PC-3 (cell line): ENCODE measurements at regions not wholly inside any gene's neighbourhood (a gene's known extent, or its start where the extent isn't known, plus 50 kb on each side); places are given as distances from the start of the nearest gene placed in this dataset.

Experiments used
- EZH2 ChIP-seq: fragments of 300-600 bp; sonication (generic); IDR thresholded peaks from one replicate; pipeline ENCODE4 v1.6.1; 2017; ENCODE audit warnings: antibody characterized with exemption, mild to moderate bottlenecking, low read length; ENCODE audit not compliant: unreplicated experiment
- EZH2phosphoT487 ChIP-seq: fragments of 300-600 bp; sonication (generic); IDR thresholded peaks from 2 replicates; pipeline ENCODE4 v1.6.1; 2018; ENCODE audit warnings: mild to moderate bottlenecking, antibody characterized with exemption, low read length, borderline replicate concordance
- TF ChIP-seq, protein P1 (sequence below): fragments of 300-600 bp; sonication (generic); conservative IDR thresholded peaks from 2 replicates; pipeline ENCODE4 v1.5.1; 2017; ENCODE audit warnings: antibody characterized with exemption, low read depth, mild to moderate bottlenecking, low read length

DNA sequence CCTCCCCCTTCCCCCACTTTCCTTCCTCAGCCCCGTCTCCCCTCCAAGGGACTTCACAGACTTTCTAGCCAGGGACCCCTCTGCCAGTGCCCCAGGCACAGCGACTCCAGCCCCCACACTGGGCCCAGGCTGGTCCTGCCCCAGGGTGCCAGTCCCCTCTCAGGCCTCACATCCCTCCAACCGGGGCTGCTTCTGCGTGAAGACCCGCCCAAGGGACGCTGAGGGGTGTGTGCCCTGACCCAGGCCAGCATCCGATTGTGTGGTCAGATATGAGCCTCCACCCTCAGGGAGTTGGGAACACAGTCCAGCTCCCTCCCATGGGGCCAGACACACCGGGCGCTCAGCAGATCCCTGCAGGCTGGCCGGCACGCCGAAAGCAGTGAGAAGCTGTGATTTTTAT lies 97.0 kb downstream of the MICALL2 start:
- TF ChIP-seq, protein P1, sequence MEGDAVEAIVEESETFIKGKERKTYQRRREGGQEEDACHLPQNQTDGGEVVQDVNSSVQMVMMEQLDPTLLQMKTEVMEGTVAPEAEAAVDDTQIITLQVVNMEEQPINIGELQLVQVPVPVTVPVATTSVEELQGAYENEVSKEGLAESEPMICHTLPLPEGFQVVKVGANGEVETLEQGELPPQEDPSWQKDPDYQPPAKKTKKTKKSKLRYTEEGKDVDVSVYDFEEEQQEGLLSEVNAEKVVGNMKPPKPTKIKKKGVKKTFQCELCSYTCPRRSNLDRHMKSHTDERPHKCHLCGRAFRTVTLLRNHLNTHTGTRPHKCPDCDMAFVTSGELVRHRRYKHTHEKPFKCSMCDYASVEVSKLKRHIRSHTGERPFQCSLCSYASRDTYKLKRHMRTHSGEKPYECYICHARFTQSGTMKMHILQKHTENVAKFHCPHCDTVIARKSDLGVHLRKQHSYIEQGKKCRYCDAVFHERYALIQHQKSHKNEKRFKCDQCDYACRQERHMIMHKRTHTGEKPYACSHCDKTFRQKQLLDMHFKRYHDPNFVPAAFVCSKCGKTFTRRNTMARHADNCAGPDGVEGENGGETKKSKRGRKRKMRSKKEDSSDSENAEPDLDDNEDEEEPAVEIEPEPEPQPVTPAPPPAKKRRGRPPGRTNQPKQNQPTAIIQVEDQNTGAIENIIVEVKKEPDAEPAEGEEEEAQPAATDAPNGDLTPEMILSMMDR: no peak
- TF ChIP-seq EZH2: no peak
- TF ChIP-seq EZH2phosphoT487: no peak
